ENCODE measurements at regions not wholly inside any gene's neighbourhood (a gene's known extent, or its start where the extent isn't known, plus 50 kb on each side); places are given as distances from the start of the nearest gene placed in this dataset.
"Not testable (repeated sequence)": the region's sequence is repeated elsewhere in the genome, so short reads cannot be mapped to it uniquely, and the experiment has no call there.

DNA sequence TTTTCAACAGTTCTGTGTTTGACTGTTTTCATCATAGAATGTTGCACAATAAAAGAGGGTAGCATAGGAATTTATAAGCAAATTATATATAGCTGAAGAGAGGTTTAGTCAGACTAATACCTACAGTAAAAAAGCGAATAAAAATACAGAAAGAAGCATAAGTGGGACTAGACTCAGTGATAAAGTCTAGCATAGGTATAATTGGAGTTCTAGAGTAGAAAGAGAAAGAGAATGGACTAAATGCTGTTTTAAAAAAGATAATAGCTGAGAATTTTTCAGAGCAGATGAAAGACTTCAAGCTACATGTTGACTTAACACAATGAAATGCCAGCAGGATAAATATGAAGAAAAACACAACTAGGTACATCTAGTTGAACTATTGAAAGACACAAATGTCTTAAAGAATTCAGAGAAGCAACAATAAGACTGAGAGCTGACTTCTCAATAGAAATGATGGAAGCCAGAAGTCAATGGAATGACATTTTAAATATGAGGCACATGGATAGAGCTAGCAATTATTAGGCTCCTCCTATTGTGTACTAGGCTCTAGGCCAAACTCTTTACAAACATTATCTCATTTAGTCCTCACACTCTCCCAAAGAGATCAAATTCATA lies 573.9 kb downstream of the ZNF608 start:
- Histone ChIP-seq H3K9me3 (replicated peaks in 1 of 11) (peaks cover 29 to 57% (median 37%) of the 10 kb centered on the region in 11 experiments; a peak in 20 of 22 replicates), H3K9ac (no peak overlapping the region), H3K4me3 (no peak overlapping the region), H3K4me1 (peaks cover 0 to 5% (median 0%) of the 10 kb centered on the region in 10 experiments; a peak in 6 of 20 replicates), H3K27me3 (no peaks in the 10 kb centered on the region), H3K4me2 (no peak overlapping the region), H4K20me1 (no peaks in the 10 kb centered on the region), H3K36me3 (no peaks in the 10 kb centered on the region), H3K27ac (no peak overlapping the region)
- TF ChIP-seq Cebpa-rat (IDR thresholded peaks at IDR 0.05): no peak

DNA sequence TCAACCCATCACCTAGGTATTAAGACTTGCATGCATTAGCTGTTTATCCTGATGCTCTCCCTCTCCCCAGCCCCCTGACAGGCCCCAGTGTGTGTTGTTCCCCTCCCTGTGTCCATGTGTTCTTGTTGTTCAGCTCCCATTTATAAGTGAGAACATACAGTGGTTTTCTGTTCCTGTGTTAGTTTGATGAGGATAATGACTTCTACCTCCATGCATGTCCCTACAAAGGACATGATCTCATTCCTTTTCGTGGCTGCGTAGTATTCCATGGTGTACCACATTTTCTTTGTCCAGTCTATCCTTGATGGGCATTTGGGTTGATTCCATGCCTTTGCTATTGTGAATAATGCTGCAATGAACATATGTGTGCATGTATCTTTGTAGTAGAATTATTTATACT lies 578.3 kb downstream of the ZNF608 start:
- not testable (repeated sequence) for H4K20me1 ChIP-seq, H3K27me3 ChIP-seq, H3K9ac ChIP-seq, H3K4me2 ChIP-seq, H3K36me3 ChIP-seq, H3K4me3 ChIP-seq, H3K27ac ChIP-seq
- H3K4me1 ChIP-seq: peaks cover 3 to 26% (median 13%) of the 10 kb centered on the region in 10 experiments
- peaks cover 24 to 50% (median 36%) of the 10 kb centered on the region in 11 experiments; a peak in 19 of 22 replicates for H3K9me3 ChIP-seq (replicated peaks in 1 of 11)

DNA sequence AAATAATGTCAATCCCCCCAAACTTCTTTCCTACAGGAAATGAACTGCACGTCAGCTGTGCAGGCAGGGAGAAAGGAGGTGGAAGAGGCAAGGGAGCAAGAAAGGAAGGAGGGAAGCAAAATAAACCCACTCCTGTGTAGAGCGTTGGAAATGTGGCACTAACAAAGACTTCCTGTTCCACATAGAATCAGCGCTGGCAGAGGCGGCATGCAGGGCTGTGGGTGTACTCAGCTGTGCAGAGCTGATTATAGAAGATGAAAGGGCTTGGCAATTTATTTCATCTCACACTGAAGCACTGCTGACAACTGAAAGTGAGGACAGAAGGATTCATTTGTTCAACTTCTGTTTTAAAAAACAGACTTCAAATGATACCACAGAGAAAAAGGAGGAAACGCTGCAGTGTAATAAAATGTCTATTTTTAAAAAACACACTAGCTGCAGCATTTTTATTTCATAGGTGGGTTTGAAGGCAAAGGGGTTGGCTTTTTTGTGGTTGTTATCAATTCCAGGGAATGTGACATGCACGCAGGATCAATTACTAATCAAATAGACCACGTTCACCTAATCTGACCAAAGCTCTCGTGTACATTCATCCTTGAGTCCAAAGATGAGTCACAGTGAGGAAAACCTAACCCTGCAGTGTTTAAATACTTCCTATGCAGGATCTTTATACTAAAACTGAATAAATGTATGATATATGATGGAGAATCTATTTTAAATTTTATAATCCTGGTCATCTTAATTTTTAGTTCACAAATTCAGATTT lies 583.5 kb downstream of the ZNF608 start:
- TF ChIP-seq Cebpa-rat (IDR thresholded peaks at IDR 0.05): no peak
- peak overlapping the region in 6 of 11 experiments; percentile 2 to 21 (median 10); a peak in 5 of 22 replicates for H3K9ac ChIP-seq
- H3K27ac ChIP-seq: peak overlapping the region in 7 of 11 experiments; percentile 11 to 48 (median 27); a peak in 11 of 22 replicates
- H3K4me1 ChIP-seq: peaks cover 15 to 77% (median 36%) of the 10 kb centered on the region in 10 experiments
- no peaks in the 10 kb centered on the region for H3K27me3 ChIP-seq
- peak overlapping the region; percentile 42 to 76 (median 69) for H3K4me2 ChIP-seq
- H3K36me3 ChIP-seq: no peaks in the 10 kb centered on the region
- peaks cover 0 to 3% (median 2%) of the 10 kb centered on the region in 11 experiments; a peak in 12 of 22 replicates for H3K9me3 ChIP-seq (replicated peaks in 1 of 11)
- no peaks in the 10 kb centered on the region for H4K20me1 ChIP-seq
- H3K4me3 ChIP-seq: peak overlapping the region in 5 of 10 experiments; percentile 5 to 37 (median 15); a peak in 5 of 20 replicates

DNA sequence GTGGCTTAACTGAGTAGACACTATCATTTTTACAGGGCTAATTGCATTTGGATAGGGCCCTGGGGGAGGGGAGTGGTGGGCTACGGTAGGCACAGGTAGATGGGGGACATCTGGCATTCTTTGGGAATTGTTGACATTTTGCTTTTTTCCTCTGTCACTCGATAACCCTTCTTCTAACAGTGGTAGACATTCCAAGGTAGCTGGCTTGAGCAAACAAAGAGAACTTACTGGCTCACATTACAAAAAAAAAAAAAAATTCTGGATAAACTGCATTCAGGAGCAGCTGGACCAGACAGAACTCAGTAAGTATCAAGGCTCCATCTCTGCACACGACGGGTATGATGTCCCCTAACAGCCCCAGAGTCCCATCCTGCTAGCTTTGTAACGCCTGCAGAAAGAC lies 585.2 kb downstream of the ZNF608 start:
- no peaks in the 10 kb centered on the region for H4K20me1 ChIP-seq
- peaks cover 0 to 5% (median 3%) of the 10 kb centered on the region in 11 experiments; a peak in 15 of 22 replicates for H3K9me3 ChIP-seq (replicated peaks in 1 of 11)
- peaks cover 25 to 91% (median 47%) of the 10 kb centered on the region in 10 experiments for H3K4me1 ChIP-seq
- H3K4me3 ChIP-seq: no peak overlapping the region
- H3K27ac ChIP-seq: no peak overlapping the region
- H3K9ac ChIP-seq: no peak overlapping the region
- TF ChIP-seq Cebpa-rat (IDR thresholded peaks at IDR 0.05): no peak
- no peaks in the 10 kb centered on the region for H3K27me3 ChIP-seq
- no peaks in the 10 kb centered on the region for H3K36me3 ChIP-seq
- H3K4me2 ChIP-seq: peak overlapping the region in 5 of 11 experiments; percentile 16 to 73 (median 42); a peak in 4 of 22 replicates

DNA sequence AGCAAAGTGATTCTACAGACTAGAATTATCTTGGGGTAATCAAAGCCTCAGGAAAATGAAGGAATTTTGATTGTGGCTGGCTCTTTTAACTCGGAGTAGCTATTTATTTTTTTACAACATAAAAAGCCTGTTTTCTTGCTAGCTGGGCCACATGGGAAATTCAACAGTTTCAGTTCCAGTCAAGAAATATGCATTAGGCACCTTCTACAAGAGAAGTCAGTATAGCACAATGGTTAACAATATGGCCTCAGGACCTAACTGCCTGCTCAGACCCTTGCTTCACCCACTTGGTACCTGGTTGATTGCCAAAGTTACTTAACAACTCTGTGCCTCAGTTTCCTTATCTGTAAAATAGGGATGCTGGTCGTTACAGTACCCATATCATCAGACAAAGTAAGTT lies 586.2 kb downstream of the ZNF608 start:
- no peak overlapping the region for H3K4me3 ChIP-seq
- no peaks in the 10 kb centered on the region for H3K27me3 ChIP-seq
- TF ChIP-seq Cebpa-rat (IDR thresholded peaks at IDR 0.05): no peak
- H3K4me2 ChIP-seq: peak overlapping the region in 7 of 11 experiments; percentile 11 to 73 (median 39); a peak in 11 of 22 replicates
- peaks cover 9 to 15% (median 13%) of the 10 kb centered on the region in 11 experiments; a peak in 21 of 22 replicates for H3K9me3 ChIP-seq (replicated peaks in 1 of 11)
- peaks cover 25 to 83% (median 47%) of the 10 kb centered on the region in 10 experiments for H3K4me1 ChIP-seq
- no peaks in the 10 kb centered on the region for H4K20me1 ChIP-seq
- H3K36me3 ChIP-seq: no peaks in the 10 kb centered on the region; a peak in 1 of 22 replicates
- H3K9ac ChIP-seq: no peak overlapping the region
- no peak overlapping the region for H3K27ac ChIP-seq

- Histone ChIP-seq H3K36me3 (no peaks in the 10 kb centered on the region; a peak in 1 of 22 replicates), H3K27me3 (no peaks in the 10 kb centered on the region), H3K9me3 (replicated peaks in 1 of 11) (peaks cover 26 to 36% (median 32%) of the 10 kb centered on the region in 11 experiments), H3K4me3 (peak overlapping the region in 3 of 10 experiments; percentile 23 to 27 (median 25); a peak in 3 of 20 replicates), H3K4me1 (peaks cover 13 to 58% (median 26%) of the 10 kb centered on the region in 10 experiments), H3K27ac (peak overlapping the region in 6 of 11 experiments; percentile 20 to 42 (median 33); a peak in 4 of 22 replicates), H3K9ac (peak overlapping the region in 7 of 11 experiments; percentile 13 to 54 (median 40); a peak in 8 of 22 replicates), H3K4me2 (peak overlapping the region; percentile 26 to 82 (median 55)), H4K20me1 (no peaks in the 10 kb centered on the region)
- TF ChIP-seq Cebpa-rat (IDR thresholded peaks at IDR 0.05): no peak
These were observed 589.1 kb downstream of the ZNF608 start for GRCh38 chr5:124157320-124157719.

DNA sequence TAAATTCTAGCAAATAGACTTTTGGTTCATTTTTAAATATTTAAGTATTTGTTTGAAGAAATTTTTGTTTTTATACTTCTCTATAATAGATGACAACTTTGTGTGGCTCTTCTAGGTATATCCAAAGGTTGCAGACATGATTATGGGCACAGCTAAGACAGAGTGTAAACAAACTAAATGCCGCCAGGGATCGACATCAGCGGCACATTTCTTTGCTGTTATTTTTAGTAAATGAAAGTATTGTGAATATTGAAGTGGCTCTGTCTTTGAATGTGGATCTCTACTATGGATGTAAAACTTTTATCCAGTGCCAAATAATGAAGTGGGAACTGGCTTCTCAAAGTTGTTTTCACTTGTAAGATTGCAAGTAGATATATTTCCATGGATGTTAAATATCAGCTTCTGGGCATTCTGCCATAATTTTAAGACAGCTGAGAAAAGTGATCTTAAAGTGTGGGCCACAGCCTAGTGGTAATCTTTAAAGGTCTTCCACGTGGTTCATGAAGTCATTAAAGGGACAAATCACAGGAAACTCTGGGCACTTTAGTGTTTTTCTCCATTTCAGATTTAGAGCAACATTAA lies 589.9 kb downstream of the ZNF608 start:
- no peaks in the 10 kb centered on the region for H4K20me1 ChIP-seq
- peak overlapping the region in 7 of 11 experiments; percentile 36 to 77 (median 55); a peak in 9 of 22 replicates for H3K4me2 ChIP-seq
- no peak for TF ChIP-seq Cebpa-rat (IDR thresholded peaks at IDR 0.05)
- H3K9me3 ChIP-seq (replicated peaks in 1 of 11): peaks cover 26 to 38% (median 32%) of the 10 kb centered on the region in 11 experiments
- no peak overlapping the region for H3K9ac ChIP-seq
- H3K27me3 ChIP-seq: no peaks in the 10 kb centered on the region
- H3K27ac ChIP-seq: no peak overlapping the region
- H3K4me3 ChIP-seq: no peak overlapping the region
- no peaks in the 10 kb centered on the region; a peak in 1 of 22 replicates for H3K36me3 ChIP-seq
- H3K4me1 ChIP-seq: peaks cover 6 to 50% (median 21%) of the 10 kb centered on the region in 10 experiments; a peak in 16 of 20 replicates

DNA sequence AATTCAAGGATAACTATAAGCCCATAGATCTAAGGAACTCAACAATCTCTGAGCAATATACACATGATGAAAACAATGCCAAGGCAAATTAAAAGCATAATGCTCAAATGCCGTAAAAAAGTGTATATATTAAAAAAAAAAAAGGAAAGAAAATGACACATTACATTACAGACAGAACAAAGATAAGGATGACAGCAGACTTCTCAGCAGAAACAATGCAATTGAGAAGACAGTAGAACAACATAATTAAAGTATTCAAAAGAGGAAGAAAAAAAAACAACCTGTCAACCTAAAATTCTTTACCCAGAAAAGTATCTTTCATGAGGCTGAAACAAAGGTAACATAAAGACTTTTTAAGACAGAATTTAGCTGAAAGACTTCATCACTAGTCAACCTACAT lies 591.7 kb downstream of the ZNF608 start:
- TF ChIP-seq Cebpa-rat (IDR thresholded peaks at IDR 0.05): no peak

More for the DNA sequence above, 591.7 kb downstream of the ZNF608 start:
- Histone ChIP-seq H3K27me3 (no peaks in the 10 kb centered on the region), H4K20me1 (no peaks in the 10 kb centered on the region), H3K9me3 (replicated peaks in 1 of 11) (peaks cover 28 to 55% (median 44%) of the 10 kb centered on the region in 11 experiments), H3K4me1 (peaks cover 0 to 32% (median 14%) of the 10 kb centered on the region in 10 experiments; a peak in 14 of 20 replicates), H3K36me3 (no peaks in the 10 kb centered on the region; a peak in 1 of 22 replicates), H3K4me2 (no peak overlapping the region), H3K4me3 (no peak overlapping the region), H3K27ac (no peak overlapping the region), H3K9ac (no peak overlapping the region)
